Body of pancreas (tissue), 4 donors: ENCODE measurements at regions not wholly inside any gene's neighbourhood (a gene's known extent, or its start where the extent isn't known, plus 50 kb on each side); places are given as distances from the start of the nearest gene placed in this dataset.

Experiments
- POLR2A ChIP-seq, 3 donors: fragments of 450-650 bp; IDR thresholded peaks; one replicate each; pipeline ENCODE4 v1.6.1; 2016; ENCODE audit warnings: antibody characterized with exemption in 3 of 3, mild to moderate bottlenecking in 2 of 3
- TF ChIP-seq, protein P1 (sequence below), 7 experiments: fragments of 450-650 bp in 4 of 7; fragments of 200-600 bp in 3 of 7; sonication (generic) in 3 of 7; IDR thresholded peaks; one replicate each; pipeline ENCODE4 v1.5.1; 2016 to 2019; ENCODE audit warnings: antibody characterized with exemption in 7 of 7

DNA sequence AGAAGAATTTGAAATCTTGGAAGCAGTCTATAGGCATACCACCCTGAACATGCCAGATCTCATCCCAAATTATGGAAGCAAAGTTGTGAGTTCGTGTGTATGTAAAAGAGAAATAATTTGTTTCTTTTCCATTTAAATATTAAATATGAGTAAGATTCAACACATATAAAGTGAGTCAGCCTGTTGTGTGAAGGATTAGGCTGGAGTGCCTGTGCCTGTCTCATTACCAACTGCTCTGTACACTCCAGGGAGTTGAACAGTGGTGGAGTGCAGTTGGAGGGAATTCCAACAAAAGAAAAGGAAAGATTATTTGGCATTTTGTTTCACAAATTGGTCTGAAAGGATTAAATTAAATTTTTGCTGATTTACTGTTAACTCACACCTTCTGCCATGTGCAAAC is 435.6 kb downstream of the FAT4 start:
- TF ChIP-seq, protein P1, sequence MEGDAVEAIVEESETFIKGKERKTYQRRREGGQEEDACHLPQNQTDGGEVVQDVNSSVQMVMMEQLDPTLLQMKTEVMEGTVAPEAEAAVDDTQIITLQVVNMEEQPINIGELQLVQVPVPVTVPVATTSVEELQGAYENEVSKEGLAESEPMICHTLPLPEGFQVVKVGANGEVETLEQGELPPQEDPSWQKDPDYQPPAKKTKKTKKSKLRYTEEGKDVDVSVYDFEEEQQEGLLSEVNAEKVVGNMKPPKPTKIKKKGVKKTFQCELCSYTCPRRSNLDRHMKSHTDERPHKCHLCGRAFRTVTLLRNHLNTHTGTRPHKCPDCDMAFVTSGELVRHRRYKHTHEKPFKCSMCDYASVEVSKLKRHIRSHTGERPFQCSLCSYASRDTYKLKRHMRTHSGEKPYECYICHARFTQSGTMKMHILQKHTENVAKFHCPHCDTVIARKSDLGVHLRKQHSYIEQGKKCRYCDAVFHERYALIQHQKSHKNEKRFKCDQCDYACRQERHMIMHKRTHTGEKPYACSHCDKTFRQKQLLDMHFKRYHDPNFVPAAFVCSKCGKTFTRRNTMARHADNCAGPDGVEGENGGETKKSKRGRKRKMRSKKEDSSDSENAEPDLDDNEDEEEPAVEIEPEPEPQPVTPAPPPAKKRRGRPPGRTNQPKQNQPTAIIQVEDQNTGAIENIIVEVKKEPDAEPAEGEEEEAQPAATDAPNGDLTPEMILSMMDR (IDR thresholded peaks at IDR 0.05): no peak
- no peak for TF ChIP-seq POLR2A (IDR thresholded peaks at IDR 0.05)
